GM12878 (cell line): ENCODE measurements at regions not wholly inside any gene's neighbourhood (a gene's known extent, or its start where the extent isn't known, plus 50 kb on each side); places are given as distances from the start of the nearest gene placed in this dataset.

Experiments used
- ATAC-seq: fragments of 200-7000 bp; cut with Tn5 transposase; 3 replicates; pipeline ENCODE4 v1.9.1; 2020; ENCODE audit warnings: mild to moderate bottlenecking, moderate library complexity
- BruUV-seq: library from RNA; stranded (reverse); fragments of 400-500 nt; replicated peaks from 2 replicates; lab custom pipeline; 2021; lab: Mats Ljungman, UMichigan
- CTCF ChIA-PET: fragments of 300-600 bp; sonication (Branson Sonifier 250); formaldehyde crosslinking; extraction: SDS; loops from one replicate; lab custom pipeline; 2021; ENCODE audit warnings: inconsistent platforms; lab: Yijun Ruan, JAX
- POLR2A ChIA-PET: fragments of 350-600 bp; formaldehyde crosslinking; extraction: SDS; loops from one replicate; lab custom pipeline; 2021; ENCODE audit warnings: inconsistent platforms; lab: Charles Lee
- RAD21 ChIA-PET: fragments of 300-600 bp; sonication (Branson Sonifier 250); formaldehyde crosslinking; loops from one replicate; lab custom pipeline; 2023; ENCODE audit warnings: antibody characterized with exemption; ENCODE audit not compliant: unreplicated experiment; lab: Charles Lee
- SMC1A ChIA-PET: fragments of 300-600 bp; sonication (Branson Sonifier 250); formaldehyde crosslinking; loops from one replicate; lab custom pipeline; 2023; ENCODE audit not compliant: unreplicated experiment, uncharacterized antibody; lab: Charles Lee
- DNase-seq: peaks from one replicate; pipeline ENCODE4 v3.0.0-alpha.2; 2011; ENCODE audit warnings: low read depth, low spot score
- FAIRE-seq: peaks from 3 replicates; lab custom pipeline; 2011; peaks lifted over from hg19 to GRCh38; lab: Jason Lieb, UNC
- H2AFZ ChIP-seq: 2 replicates; pipeline ENCODE4 v1.6.0; 2011; ENCODE audit warnings: low read depth, low read length, control low read depth; ENCODE audit not compliant: control insufficient read depth
- H3K27ac ChIP-seq: 2 replicates; pipeline ENCODE4 v1.5.1; 2011; ENCODE audit warnings: control low read depth; ENCODE audit not compliant: control insufficient read depth, insufficient read depth
- H3K27me3 ChIP-seq, 2 experiments: replicated peaks in 1 of 2; 2 replicates each; pipeline versions ENCODE4 v1.6.0 to v1.6.1; 2011; ENCODE audit warnings: low read length in 1 of 2; ENCODE audit not compliant: control insufficient read depth in 2 of 2, insufficient read depth in 2 of 2
- H3K36me3 ChIP-seq, 2 experiments: 2 replicates each; pipeline ENCODE4 v1.5.1; 2011; ENCODE audit warnings: low read length in 1 of 2; ENCODE audit not compliant: control insufficient read depth in 2 of 2, insufficient read depth in 2 of 2
- H3K4me1 ChIP-seq: 2 replicates; pipeline ENCODE4 v1.6.1; 2011; ENCODE audit warnings: mild to moderate bottlenecking, low read length, moderate library complexity, mixed read lengths; ENCODE audit not compliant: control insufficient read depth, insufficient read depth
- H3K4me2 ChIP-seq: 2 replicates; pipeline ENCODE4 v1.6.0; 2011; ENCODE audit warnings: control low read depth; ENCODE audit not compliant: control insufficient read depth, insufficient read depth
- H3K4me3 ChIP-seq: fragments of 200-600 bp; sonication (generic); 2 replicates; pipeline ENCODE4 v1.5.1; 2016
- H3K79me2 ChIP-seq: 2 replicates; pipeline ENCODE4 v1.6.0; 2011; ENCODE audit warnings: low read length; ENCODE audit not compliant: control insufficient read depth, insufficient read depth
- H3K9ac ChIP-seq: 2 replicates; pipeline ENCODE4 v1.8.0; 2011; ENCODE audit warnings: low read length, control low read depth, mixed read lengths; ENCODE audit not compliant: control insufficient read depth, insufficient read depth
- H3K9me3 ChIP-seq: replicated peaks from 3 replicates; pipeline ENCODE4 v1.5.1; 2011; ENCODE audit warnings: mild to moderate bottlenecking, low read length; ENCODE audit not compliant: control insufficient read depth, insufficient read depth
- H4K20me1 ChIP-seq: 2 replicates; pipeline ENCODE4 v1.6.0; 2011; ENCODE audit not compliant: control insufficient read depth, insufficient read depth
- ATF3 ChIP-seq: IDR thresholded peaks from 2 replicates; pipeline ENCODE4 v1.6.1; 2011; ENCODE audit warnings: low read depth, mild to moderate bottlenecking, low read length, moderate library complexity, borderline replicate concordance; ENCODE audit errors: extremely low read depth
- CREB1 ChIP-seq: IDR thresholded peaks from 2 replicates; pipeline ENCODE4 v1.6.1; 2012; ENCODE audit warnings: low read depth, mild to moderate bottlenecking, inconsistent platforms
- EGR1 ChIP-seq, 2 experiments: IDR thresholded peaks; 1 replicate in 1 of 2; 2 replicates in 1 of 2; pipeline ENCODE4 v1.6.1; 2011 to 2012; ENCODE audit warnings: low read depth in 2 of 2, low read length in 2 of 2, borderline replicate concordance in 1 of 2, mild to moderate bottlenecking in 1 of 2, moderate library complexity in 1 of 2
- NKRF ChIP-seq: fragments of 450-650 bp; conservative IDR thresholded peaks from 2 replicates; pipeline ENCODE4 v1.6.1; 2017; ENCODE audit warnings: mild to moderate bottlenecking, moderate library complexity
- POLR2AphosphoS2 ChIP-seq: IDR thresholded peaks from 2 replicates; pipeline ENCODE4 v1.6.1; 2011; ENCODE audit warnings: low read depth, mild to moderate bottlenecking, low read length, improper control_type of control experiment, moderate library complexity
- SREBF1 ChIP-seq: IDR thresholded peaks from 2 replicates; pipeline ENCODE4 v1.6.1; 2012; ENCODE audit warnings: mild to moderate bottlenecking, low read length
- SUZ12 ChIP-seq: fragments of 200-600 bp; sonication (generic); IDR thresholded peaks from one replicate; pipeline ENCODE4 v1.6.1; 2018; ENCODE audit warnings: antibody characterized with exemption, mild to moderate bottlenecking; ENCODE audit not compliant: unreplicated experiment
- ZBED1 ChIP-seq: IDR thresholded peaks from 2 replicates; pipeline ENCODE4 v1.6.1; 2016; ENCODE audit warnings: borderline replicate concordance
- ZNF384 ChIP-seq: IDR thresholded peaks from 2 replicates; pipeline ENCODE4 v1.6.1; 2012; ENCODE audit warnings: low read depth, mild to moderate bottlenecking, low read length, improper control_type of control experiment, borderline replicate concordance
- WGBS: methylation state at CpG from one replicate; pipeline ENCODE4 v1.1.6; 2016; ENCODE audit warnings: low lambda C conversion rate; ENCODE audit not compliant: insufficient replicate concordance, insufficient coverage; ENCODE audit errors: missing lambda C conversion rate; 5-methylcytosine and 5-hydroxymethylcytosine counted together
- in situ Hi-C: fragments of 300-500 bp; cut with MboI; formaldehyde crosslinking; loops from 9 replicates; pipeline ENCODE4 v1.14.3; 2018; ENCODE audit warnings: mixed read lengths
- intact Hi-C: fragments of 100-400 bp; cut with micrococcal nuclease; formaldehyde crosslinking; loops from one replicate; pipeline ENCODE4 v1.14.2; 2022; ENCODE audit not compliant: unreplicated experiment

- 84% methylated on average over 3 of the region's 3 CpGs for WGBS
- H3K79me2 ChIP-seq, result no peaks in the 10 kb centered on the region
- FAIRE-seq, result no peak
- POLR2A ChIA-PET, result interaction anchor here (0.7 kb wide), 1 partner anchor 668 kb away, joined by 5 read pairs; no protein-coding TSS in a partner anchor
- no peak overlapping the region for H3K9ac ChIP-seq
- no peak for TF ChIP-seq CREB1
- no peak for TF ChIP-seq NKRF
- TF ChIP-seq ZBED1, result no peak
- TF ChIP-seq, all 136 proteins: peak for 0
- DNase-seq (no peak), ATAC-seq (no peak)
- Histone ChIP-seq H3K27ac (no peak overlapping the region), H3K27me3 (no peaks in the 10 kb centered on the region), H3K4me3 (no peak overlapping the region), H3K36me3 (no peaks in the 10 kb centered on the region), H3K9me3 (no peaks in the 10 kb centered on the region), H2AFZ (no peak overlapping the region), H3K4me1 (no peaks in the 10 kb centered on the region), H4K20me1 (no peaks in the 10 kb centered on the region), H3K4me2 (no peak overlapping the region)
- BruUV-seq, result no TSS peak
- RAD21 ChIA-PET, result interaction anchor here (1.1 kb wide), 1 partner anchor 50 kb away, joined by 3 read pairs; no protein-coding TSS in a partner anchor
- CTCF ChIA-PET, result no interaction called here
- in situ Hi-C loops, result no loop called here
- SMC1A ChIA-PET, result no interaction called here
- intact Hi-C loops, result no loop called here
Measured at GRCh38 chr5:78706825-78707224, 58.3 kb upstream of the LHFPL2 start.

GRCh38 chr5:78706381-78706780 lies 57.8 kb upstream of the LHFPL2 start:
- in situ Hi-C loops, result no loop called here
- SMC1A ChIA-PET, result interaction anchor here (1.3 kb wide), 1 partner anchor 15 kb away, joined by 3 read pairs; no protein-coding TSS in a partner anchor
- RAD21 ChIA-PET, result interaction anchor here (1.1 kb wide), 1 partner anchor 50 kb away, joined by 3 read pairs; no protein-coding TSS in a partner anchor

More at GRCh38 chr5:78706381-78706780, 57.8 kb upstream of the LHFPL2 start:
- BruUV-seq, result no TSS peak
- intact Hi-C loops, result no loop called here
- no peak for ATAC-seq
- H3K27me3 ChIP-seq, result no peaks in the 10 kb centered on the region
- H3K4me1 ChIP-seq, result no peaks in the 10 kb centered on the region
- no peak for DNase-seq
- H3K9me3 ChIP-seq, result no peaks in the 10 kb centered on the region
- no peak overlapping the region for H2AFZ ChIP-seq
- POLR2A ChIA-PET, result no interaction called here
- no peak overlapping the region for H3K4me2 ChIP-seq
- H3K79me2 ChIP-seq, result no peaks in the 10 kb centered on the region
- CTCF ChIA-PET, result interaction anchor here (1.0 kb wide), 1 partner anchor 14 kb away, joined by 3 read pairs; no protein-coding TSS in a partner anchor
- TF ChIP-seq POLR2AphosphoS2 (no peak), EGR1 (IDR thresholded peaks at IDR 0.05; ENCODE audit: borderline replicate concordance in 1 of 2, low read depth in 2 of 2, low read length in 2 of 2) (no peak), ATF3 (no peak), SUZ12 (no peak), ZNF384 (no peak), SREBF1 (no peak)
- H3K27ac ChIP-seq, result no peak overlapping the region
- no peak for FAIRE-seq
- no peak overlapping the region for H3K9ac ChIP-seq
- H4K20me1 ChIP-seq, result no peaks in the 10 kb centered on the region
- WGBS, result 72% methylated on average over 2 of the region's 2 CpGs
- H3K36me3 ChIP-seq, result no peaks in the 10 kb centered on the region
- H3K4me3 ChIP-seq, result no peak overlapping the region
